Central memory CD4-positive, alpha-beta T cell (primary cell): ENCODE measurements at regions not wholly inside any gene's neighbourhood (a gene's known extent, or its start where the extent isn't known, plus 50 kb on each side); places are given as distances from the start of the nearest gene placed in this dataset.

Source experiments
- DNase-seq: peaks from one replicate; pipeline ENCODE4 v3.0.0; 2022

GRCh38 chr10:88174391-88174790, 311.0 kb downstream of the PTEN start:
- no peak for DNase-seq

- no peak for DNase-seq
Observed at GRCh38 chr10:88178758-88179157, 315.3 kb downstream of the PTEN start.

- no peak for DNase-seq
Observed at GRCh38 chr10:88179831-88180230, 316.4 kb downstream of the PTEN start.

GRCh38 chr10:88181902-88182600, 318.6 kb downstream of the PTEN start:
- DNase-seq, result no peak

- no peak for DNase-seq
Observed at GRCh38 chr10:88182601-88182930, 319.1 kb downstream of the PTEN start.

- DNase-seq, result no peak
Observed at GRCh38 chr10:88184543-88185297, 321.3 kb downstream of the PTEN start.

- DNase-seq, result no peak
Observed at GRCh38 chr10:88185830-88186229, 322.4 kb downstream of the PTEN start.

- no peak for DNase-seq
Observed at GRCh38 chr10:88186335-88186734, 322.9 kb downstream of the PTEN start.

GRCh38 chr10:88187472-88187871, 324.0 kb downstream of the PTEN start:
- DNase-seq, result no peak

- no peak for DNase-seq
Observed at GRCh38 chr10:88190123-88190522, 326.7 kb downstream of the PTEN start.

GRCh38 chr10:88190540-88191235, 327.3 kb downstream of the PTEN start:
- no peak for DNase-seq

- no peak for DNase-seq
Observed at GRCh38 chr10:88193018-88193417, 329.6 kb downstream of the PTEN start.

GRCh38 chr10:88194041-88194887, 330.8 kb downstream of the PTEN start:
- peak; percentile 73 for DNase-seq

- no peak for DNase-seq
Observed at GRCh38 chr10:88194961-88195367, 331.5 kb downstream of the PTEN start.

- DNase-seq, result no peak
Observed at GRCh38 chr10:88195841-88196240, 332.4 kb downstream of the PTEN start.

GRCh38 chr10:88196291-88196690, 332.9 kb downstream of the PTEN start:
- no peak for DNase-seq

- no peak for DNase-seq
Observed at GRCh38 chr10:88198023-88198422, 334.6 kb downstream of the PTEN start.

GRCh38 chr10:88200312-88201032, 337.0 kb downstream of the PTEN start:
- no peak for DNase-seq

GRCh38 chr10:88205842-88206446, 342.5 kb downstream of the PTEN start:
- no peak for DNase-seq

- no peak for DNase-seq
Observed at GRCh38 chr10:88207121-88207546, 343.7 kb downstream of the PTEN start.

GRCh38 chr10:88209231-88209630, 345.8 kb downstream of the PTEN start:
- no peak for DNase-seq
